Cerebellar cortex (tissue), 1 donor: ENCODE measurements at regions not wholly inside any gene's neighbourhood (a gene's known extent, or its start where the extent isn't known, plus 50 kb on each side); places are given as distances from the start of the nearest gene placed in this dataset.
A peak's percentile ranks its signal among the peaks of the same experiment; 100 is the strongest.

Experiments
- DNase-seq: peaks from one replicate; pipeline ENCODE4 v3.0.0-alpha.2; 2015; ENCODE audit warnings: low spot score

DNA sequence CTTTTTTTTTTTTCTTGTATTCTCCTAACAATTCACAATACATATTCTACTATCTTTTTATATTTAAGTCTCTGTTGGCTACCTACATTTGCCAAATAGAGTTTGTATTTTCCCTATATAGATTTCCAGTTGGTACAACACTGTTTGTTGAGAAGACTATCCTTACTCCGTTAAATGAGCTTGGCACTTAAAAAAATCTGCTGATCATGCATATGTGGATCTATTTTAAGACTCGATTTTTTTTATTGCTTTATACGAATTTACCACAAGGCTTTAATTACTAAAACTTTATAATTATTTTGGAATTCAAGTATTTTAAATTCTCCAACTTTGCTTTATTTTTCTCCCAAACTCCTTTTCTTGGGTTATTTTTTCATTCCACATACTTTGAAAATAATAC is 855.6 kb downstream of the C6orf118 start:
- no peak for DNase-seq

DNA sequence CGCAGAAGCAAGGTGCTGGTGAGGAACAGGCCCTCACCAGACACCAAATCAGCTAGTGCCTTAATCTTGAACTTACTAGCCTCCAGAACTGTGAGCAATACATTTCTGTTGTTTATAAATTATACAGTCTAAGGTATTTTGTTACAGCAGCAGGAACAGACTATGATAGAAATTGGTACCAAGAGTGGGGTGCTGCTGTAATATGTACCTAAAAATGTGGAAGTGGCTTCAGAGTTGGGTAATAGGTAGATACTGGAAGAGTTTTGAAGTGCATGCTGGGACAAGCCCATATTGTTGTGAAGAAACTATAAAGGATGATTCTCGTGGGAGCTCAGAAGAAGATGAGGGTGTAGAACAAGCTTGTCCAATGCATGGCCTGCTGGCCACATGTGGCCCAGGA is 866.8 kb downstream of the C6orf118 start:
- no peak for DNase-seq

DNA sequence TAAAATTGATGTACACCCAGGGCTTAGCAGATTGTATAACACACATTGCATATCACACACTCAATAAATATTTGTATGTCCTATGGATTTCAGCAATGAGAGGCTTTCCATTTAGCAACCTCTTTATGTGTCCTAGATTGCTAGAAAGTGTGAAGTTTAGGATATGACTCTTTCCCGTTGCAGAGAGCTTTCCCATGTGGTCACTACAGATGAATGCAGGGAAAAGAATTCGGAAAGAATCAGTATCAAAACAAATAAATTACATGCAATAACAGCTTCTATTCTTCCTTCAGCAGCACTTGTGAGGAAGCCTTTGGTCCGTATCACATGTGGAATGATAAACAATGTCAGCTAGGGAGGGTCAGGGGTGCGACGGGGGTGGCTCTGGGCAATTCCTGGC is 870.1 kb downstream of the C6orf118 start:
- DNase-seq: no peak

DNA sequence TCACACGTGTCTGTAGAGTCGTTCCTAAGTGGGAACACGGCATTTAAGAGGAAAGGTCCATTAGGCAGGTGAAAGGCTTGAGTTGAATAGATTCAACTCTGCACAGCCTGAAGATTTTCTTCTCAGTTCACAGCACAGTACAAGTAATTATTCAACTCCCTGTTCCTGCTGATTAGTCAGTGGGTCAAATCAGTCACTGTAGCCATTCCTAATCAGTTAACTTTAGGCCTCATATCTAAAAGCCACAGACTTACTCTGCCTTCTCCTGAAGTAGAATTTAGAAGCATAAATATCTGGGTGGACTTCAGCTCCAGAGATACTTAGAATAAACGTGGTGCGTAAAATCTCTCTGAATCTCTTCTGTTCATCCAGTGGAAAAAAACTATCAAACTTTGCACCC is 872.4 kb downstream of the C6orf118 start:
- DNase-seq: no peak

DNA sequence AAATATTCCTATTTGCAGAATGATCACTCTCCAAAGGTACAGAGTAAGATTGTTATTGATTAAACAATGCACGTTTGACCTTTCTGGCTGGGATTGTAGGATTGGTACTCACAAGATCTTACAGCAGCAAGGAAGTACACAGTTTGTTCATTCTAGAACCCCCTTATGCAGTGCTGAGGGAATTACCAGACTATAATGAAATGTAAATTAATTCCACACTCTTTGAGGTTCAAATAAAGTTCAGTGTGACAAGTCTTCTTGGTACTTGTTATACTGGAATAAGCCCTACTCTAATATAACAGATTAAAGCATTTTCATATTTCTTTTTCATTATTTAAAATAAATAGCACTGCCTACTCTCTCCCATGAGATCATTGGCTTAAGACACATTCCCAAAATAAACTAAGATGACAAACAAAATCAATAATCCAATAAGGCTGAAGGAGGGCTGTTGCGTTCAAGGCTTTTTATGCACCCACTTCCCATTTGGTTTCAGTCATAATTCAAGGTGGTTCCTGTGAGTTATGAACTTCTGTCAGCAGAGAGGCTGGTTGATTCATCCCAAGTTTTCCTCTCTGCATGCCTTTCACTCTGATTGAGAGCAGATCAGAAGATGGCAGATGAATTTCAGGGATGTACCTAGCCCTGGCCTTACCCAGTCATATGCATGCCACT is 881.5 kb downstream of the C6orf118 start:
- no peak for DNase-seq

DNA sequence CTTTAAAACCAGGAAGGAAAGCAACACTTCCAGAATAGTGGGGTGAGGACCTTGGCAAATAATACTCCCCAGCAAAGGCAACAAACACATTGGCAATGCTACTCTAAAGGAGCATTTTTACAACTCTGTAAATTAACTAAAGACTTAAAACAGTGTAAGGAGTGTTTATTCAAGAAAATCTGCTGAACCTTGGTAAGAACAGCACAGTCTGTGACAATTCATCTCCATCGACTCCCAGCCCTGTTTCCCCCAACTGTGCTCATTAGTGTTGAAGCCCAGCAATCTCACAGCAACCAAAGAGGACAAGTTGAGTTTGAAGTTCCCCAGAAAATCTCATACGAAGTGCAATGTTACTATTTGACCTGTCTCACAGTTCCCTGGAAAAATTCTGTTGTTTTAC is 884.9 kb downstream of the C6orf118 start:
- no peak for DNase-seq

DNA sequence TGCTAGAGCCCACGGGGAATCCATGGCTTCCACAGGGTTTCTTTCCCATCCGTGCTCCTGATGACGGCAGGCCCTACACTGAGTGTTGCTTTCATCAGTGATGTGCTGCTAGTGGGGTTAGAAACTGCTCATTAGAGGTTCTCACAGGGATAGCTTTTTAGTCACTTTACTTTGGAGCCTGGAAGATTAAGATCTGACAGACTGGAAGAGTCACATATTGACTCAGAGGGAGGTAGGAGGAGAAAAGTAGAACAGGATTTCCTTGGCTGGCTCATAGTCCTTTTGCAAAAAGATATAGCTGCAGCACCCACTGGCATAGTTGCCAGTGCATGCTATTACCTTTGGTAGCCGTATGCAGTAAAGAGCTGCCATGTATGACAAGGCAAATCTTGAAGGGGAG is 890.3 kb downstream of the C6orf118 start:
- no peak for DNase-seq

DNA sequence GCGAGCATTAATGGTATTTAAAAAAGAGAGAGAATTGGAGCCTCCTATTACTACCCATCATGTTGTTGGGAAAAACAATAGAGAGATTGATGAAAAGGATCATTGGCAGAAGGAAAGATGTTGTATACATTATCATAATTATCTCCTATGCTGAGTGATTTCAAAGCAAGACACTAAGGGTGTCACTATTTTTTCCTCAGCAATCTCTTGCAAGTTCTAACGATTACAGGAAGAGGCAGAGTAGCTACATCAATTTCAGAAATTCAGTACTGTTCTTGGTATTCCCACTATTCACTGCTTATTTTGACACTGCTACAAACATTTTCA is 891.2 kb downstream of the C6orf118 start:
- DNase-seq: no peak

DNA sequence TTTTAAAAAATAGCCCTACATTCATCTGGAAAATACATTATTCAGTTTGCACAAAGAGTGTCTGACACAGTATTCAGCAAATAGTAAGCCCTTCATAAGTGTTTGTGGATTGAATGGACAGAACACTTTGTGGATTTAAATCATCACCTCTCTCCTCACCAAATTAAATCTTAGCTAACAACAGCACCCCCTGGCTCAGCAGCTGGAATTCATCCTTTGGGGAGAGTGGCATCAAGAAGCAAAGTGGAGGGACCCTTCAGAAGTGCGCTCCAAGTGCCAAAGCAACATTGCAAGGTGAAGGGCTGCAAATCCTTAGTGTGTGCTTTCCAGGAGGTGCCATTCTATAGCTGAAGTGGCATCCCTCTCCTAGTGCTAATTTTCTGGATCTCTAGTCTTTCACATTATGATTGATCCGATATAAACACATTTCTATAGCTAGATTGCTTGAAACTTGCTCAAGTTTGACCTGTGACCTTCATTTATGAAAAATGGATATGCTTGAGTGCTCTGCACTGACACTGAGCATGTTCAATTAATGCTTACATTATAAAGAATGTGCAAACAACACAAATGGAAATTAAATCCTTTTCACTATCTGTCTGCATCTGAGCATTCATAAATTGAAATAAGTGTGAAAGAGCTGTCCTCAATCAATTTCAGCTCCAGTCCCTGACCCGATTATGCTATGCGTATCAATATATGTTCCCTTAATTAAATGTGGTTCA is 891.7 kb downstream of the C6orf118 start:
- no peak for DNase-seq

DNA sequence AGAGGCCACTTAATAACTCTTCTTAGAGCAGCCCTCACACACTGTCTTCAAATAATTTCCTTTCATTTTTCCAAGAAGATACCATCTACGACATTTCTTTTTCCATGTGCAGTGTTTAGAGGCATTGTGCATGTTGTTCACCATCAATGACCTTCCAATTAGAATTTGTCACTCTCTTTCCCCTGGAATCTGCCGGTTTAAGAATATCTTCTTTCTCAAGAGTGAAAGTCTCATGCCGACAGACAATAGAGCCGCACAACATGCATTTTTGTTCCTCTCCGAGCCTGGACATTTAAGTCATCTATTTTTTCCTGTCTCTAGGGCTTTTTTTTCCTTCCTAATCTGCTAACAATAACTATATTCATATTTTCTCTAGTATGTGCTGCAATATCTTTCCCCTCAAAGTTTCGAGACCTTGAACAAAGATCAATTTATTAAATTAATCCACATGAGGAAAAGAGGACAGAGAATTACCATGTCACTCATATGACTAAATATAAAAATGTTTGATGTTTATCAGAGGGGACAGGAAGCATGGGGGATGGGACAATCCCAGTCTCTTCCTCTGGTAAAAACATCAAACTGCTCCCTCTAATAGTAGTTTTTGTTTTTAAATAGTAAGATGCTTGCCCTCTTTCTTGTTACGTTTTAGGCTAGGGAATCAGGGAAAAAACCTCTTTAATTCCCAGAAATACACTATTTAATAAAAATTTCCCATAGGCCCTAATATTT is 893.4 kb downstream of the C6orf118 start:
- DNase-seq: no peak

DNA sequence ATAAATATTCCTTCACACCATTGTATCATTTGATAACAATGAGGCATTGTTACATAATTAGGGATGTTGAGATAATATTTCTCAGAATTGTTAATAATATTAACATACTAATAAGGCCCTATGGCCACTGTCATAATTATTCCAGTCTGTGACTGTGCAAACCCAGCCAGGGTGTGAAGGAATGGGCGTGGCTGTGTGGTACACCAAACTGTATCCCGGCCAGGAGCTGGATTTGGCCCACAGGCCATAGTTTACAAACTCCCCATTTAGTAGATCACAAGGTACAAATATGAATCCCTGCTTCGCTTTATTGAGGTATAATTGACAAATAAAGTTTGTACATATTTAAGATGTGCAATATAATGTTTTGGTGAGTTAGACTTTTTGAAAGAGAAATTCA is 894.7 kb downstream of the C6orf118 start:
- no peak for DNase-seq

DNA sequence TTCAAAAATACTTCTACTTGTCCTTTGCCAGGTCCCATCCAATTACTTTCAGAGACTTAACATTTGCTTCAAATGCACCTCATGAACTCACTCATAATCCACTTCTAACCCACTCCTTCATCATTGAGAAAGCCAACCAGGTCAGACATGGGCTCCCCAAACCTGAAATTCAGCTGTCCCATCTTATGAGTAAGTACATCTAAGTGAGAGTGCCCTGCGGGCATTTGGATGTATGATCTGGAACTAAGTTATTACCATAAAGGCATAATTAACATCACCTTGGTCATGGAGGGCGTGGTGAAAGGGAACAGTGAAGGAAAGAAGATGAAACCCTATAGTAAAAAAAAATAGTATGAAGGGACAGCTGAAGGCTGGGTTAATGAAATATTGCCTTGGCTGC is 896.8 kb downstream of the C6orf118 start:
- DNase-seq: no peak

DNA sequence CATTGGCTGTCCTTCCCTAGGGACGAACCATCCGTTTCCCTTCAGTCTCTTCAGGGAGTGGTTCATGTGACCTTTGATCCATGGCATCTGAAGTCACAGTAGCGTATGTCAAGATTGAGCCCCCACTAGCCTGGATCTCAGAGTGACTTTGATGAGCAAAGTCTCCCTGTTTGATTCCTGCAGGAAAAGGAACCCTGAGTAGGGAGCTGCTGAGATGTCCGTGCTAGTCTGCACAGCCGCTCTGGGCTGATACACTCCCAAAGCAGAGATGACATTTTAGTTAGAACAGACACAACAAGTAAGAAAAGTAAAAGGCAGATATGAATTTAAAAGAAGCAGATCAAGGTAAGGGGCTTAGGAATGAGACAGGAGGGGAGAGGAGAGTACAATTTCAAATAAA is 899.4 kb downstream of the C6orf118 start:
- no peak for DNase-seq

DNA sequence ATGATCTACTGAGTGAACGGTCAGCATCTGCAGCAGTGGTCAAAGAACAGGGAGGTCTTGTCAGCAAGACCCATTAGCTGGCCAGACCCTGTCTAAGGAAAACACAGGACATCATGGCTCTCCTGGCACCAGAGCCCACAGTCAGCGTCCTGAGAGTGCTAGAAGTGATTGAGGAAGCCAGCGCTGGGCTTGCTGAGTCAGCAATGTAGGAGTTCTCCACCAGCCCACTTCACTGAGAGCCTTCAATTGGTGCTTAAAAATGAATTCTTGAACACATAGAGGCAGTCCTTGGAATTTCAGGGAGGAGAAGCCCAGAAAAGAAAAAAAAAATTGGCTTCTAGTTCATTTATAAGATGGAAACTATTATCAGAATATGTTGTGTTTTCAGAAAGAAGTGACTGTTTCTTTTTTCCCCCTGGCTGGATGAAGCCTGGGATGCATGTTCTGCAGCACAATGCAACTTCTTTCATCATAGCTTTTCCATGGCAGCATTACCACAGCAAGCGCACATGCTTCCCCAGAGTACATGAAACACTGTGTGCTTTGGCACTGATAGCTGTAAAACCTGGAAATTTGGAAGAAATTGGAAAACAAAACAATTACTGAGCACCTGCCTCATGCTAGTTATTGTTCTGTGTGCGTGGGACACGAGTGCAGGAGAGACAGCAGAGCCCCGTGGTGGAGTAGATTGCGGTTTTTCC is 899.9 kb downstream of the C6orf118 start:
- no peak for DNase-seq

DNA sequence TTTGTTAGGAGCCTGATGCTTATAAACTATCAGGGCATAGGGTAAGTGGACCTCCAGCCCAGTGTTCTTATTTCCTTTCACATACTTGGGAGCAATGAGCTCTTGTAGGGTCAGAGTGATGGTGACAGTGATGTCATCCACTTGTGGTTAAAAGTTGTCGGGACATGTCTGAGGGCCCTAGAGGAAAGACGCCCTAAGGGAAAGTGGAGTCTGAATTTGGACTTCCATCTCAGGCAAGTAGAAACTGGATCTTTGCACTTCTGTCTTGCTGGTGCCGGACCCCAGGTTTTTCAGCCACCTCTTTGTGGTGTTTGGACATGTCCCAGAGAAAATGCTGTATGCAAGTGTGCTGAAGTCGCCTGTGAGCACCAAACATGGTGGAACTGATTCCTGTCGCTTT is 900.5 kb downstream of the C6orf118 start:
- no peak for DNase-seq

DNA sequence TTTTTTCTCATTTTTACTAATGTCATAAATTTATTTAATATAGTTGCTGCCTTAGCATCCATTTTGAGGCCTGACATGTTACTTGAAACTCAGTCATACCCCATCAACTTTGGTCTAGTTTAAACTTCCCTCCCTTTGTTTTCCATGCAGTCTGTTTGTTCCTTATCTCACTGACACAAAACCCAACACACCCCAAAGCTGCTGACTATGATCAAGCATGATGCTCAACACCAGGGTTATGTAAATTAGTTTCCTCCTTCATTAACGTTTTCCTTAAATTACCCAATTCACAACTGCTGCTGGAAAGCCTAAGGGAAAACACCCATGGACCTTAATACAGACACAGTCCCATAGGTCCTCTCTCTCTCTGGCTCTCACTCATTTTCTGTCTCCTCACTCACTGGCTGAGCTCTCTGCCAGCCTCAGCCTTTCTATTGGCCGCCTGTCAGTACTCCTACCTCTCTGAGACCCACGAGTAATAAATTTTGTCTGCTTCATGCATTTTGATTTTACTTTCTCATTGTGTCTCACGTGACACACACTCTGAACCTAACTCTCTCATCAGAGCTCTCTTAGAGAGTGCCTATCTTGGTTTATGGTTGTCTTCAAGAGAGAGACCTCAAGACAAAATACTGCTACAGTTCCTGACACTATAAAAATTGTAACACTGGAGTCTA is 904.5 kb downstream of the C6orf118 start:
- no peak for DNase-seq

DNA sequence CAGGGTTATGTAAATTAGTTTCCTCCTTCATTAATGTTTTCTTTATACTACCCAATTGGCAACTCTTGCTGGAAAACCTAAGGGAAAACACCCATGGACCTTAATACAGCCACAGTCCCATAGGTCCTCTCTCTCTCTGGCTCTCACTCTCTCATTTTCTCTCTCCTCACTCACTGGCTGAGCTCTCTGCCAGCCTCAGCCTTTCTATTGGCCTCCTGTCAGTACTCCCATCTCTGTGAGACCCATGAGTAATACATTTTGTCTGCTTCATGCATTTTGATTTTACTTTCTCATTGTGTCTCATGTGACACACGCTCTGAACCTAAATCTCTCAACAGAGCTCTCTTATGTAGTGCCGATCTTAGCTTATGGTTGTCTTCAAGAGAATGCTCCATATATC is 907.5 kb downstream of the C6orf118 start:
- DNase-seq: no peak

DNA sequence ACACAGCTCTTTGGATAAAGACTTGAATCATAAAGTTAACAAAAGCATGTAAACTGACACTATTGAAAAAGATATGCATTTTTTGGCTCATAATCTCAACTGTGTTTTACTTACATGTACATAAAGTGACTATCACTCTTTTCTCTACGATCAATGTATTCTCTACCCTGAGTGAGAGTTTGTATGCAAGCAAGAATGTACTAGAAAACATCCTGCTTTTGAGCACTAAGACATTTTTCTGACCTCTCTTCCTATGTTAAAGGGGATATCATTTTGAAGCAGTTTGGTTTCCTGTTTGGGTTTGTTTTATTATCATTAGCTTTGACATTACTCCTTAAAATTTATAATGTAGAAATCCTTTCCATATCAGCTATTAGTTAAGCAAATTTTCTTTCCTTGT is 910.8 kb downstream of the C6orf118 start:
- DNase-seq: no peak

DNA sequence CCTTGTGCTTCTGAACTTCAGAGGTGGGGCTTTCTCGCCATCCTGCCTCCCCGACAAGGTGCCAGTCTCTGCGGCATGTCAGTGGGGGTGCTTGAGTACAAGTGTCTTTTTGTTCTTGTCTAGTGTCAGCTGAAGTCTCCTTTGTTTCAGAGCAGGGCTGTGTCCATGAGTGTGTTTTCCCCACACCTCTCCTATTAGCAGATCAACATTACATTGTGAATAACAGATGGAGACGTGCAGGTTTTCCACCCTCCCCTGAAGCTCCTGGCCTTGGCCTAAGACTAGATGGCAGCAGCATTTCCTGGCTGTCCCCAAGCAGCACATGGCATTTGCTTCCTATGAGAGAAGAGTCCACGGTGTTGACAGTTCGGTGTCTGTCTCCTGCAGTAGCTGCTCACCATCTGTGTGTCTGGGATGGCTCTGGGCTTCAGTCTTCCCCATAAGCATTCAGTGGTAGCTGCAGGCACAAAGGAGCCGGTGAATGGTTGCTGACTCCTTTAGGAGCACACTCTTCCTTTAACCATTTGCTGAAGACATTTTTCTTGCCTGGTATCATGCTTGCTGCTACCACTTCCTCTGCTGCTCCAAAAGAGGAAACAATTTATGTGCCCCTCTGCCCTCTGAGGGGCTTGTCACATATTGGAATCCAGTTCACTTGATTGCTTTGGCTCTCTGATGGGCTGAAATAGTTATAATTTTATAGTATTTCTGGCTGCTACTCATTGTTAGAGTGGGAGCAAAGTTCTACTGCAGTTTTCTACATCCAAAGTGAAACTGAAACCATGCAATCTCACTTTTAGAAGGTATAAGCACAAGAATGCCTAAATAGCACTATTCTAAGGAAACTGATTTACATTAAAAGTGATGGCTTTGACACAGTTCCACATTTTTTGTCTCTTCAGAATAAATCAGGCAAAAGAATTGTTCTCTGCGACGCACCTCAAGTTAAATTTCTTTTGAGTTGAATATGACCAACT is 913.0 kb downstream of the C6orf118 start:
- DNase-seq: peak; percentile 97

DNA sequence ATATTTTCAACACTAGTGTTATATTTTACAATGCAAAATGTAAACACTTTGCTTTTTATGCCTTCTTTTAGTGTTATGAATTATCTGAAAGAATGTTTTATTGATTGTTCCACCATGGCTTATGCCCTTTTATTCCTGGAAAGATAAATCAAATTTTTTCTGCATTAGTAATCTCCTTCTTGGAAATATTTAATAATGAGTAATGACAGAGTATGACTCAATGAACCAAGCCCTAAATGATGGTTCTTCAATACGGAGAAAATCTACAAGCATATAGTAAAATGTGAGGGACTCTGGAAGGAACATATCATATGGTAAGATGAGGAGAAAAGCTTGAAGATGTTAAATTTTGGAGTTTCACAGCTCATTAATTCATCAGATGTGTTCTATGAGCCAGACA is 929.6 kb downstream of the C6orf118 start:
- no peak for DNase-seq

DNA sequence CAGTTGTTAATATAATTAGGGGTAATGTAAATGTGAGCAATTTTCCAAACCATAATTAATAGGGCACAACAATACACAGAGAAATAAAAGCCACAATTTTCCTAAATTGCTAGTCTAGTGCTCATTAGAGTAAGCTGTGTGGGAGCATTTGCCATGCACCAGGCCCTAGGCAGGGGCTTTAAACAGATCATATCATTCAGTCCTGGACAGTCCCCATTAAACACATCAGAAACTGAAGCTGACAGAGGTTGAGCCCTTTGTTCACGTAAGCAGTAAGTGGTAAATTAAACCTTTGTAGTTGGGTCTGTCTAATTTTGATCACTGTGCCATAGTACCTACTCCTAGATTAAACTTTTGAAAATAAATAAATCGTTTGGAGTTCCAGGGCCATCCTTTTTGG is 931.1 kb downstream of the C6orf118 start:
- DNase-seq: no peak
